ENCODE measurements at regions not wholly inside any gene's neighbourhood (a gene's known extent, or its start where the extent isn't known, plus 50 kb on each side); places are given as distances from the start of the nearest gene placed in this dataset.

- no peaks in the 10 kb centered on the region for H3K36me3 ChIP-seq (ENCODE audit: low read depth)
- no peak for TF ChIP-seq CTCF (IDR thresholded peaks at IDR 0.05; ENCODE audit: poor library complexity, severe bottlenecking)
- 0 out of 3 replicates have a peak, but pooled peaks have one; percentile 31 for ATAC-seq (ENCODE audit: low read depth)
- no peak overlapping the region for H3K4me3 ChIP-seq (ENCODE audit: severe bottlenecking)
- no peak for DNase-seq (ENCODE audit: low spot score)
- no peaks in the 10 kb centered on the region for H3K9me3 ChIP-seq (ENCODE audit: severe bottlenecking)
- no peak overlapping the region for H3K27ac ChIP-seq (ENCODE audit: poor library complexity, severe bottlenecking)
- no peaks in the 10 kb centered on the region for H3K27me3 ChIP-seq (ENCODE audit: insufficient read depth, poor library complexity, severe bottlenecking)
- H3K4me1 ChIP-seq (ENCODE audit: insufficient read depth, poor library complexity, severe bottlenecking) = no peaks in the 10 kb centered on the region
Measured at GRCh38 chr13:94917824-94918223, 205.5 kb upstream of the SOX21 start.

- DNase-seq (ENCODE audit: low spot score) (no peak), ATAC-seq (ENCODE audit: low read depth) (no peak)
- Histone ChIP-seq H3K27me3 (ENCODE audit: insufficient read depth, poor library complexity, severe bottlenecking) (peaks cover 9% of the 10 kb centered on the region), H3K27ac (ENCODE audit: poor library complexity, severe bottlenecking) (no peak overlapping the region), H3K36me3 (ENCODE audit: low read depth) (no peaks in the 10 kb centered on the region), H3K4me1 (ENCODE audit: insufficient read depth, poor library complexity, severe bottlenecking) (no peaks in the 10 kb centered on the region), H3K9me3 (ENCODE audit: severe bottlenecking) (no peaks in the 10 kb centered on the region), H3K4me3 (ENCODE audit: severe bottlenecking) (no peak overlapping the region)
- no peak for TF ChIP-seq CTCF (IDR thresholded peaks at IDR 0.05; ENCODE audit: poor library complexity, severe bottlenecking)
Measured at GRCh38 chr13:94914895-94915294, 202.6 kb upstream of the SOX21 start.

DNA sequence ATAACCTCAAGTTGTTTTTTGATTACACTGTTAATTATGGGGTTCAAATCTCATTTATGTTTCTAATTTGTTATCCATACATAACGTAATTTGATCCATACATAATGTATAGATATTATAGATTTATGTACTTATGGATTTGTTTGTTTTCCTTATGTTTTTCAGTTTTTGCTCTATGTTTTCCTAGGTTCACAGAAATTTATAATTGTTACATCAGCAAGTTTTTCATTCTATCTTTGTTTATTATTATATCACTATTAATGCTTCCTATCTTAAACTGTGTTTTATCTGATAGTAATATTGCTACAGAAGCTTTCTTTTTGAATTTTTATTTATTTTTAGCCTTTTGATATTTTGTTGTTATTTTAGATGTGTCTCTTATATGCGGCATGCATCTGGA, 194.3 kb upstream of the SOX21 start:
- TF ChIP-seq CTCF (IDR thresholded peaks at IDR 0.05; ENCODE audit: poor library complexity, severe bottlenecking) = no peak

GRCh38 chr13:94902722-94903407, 190.5 kb upstream of the SOX21 start:
- no peak for DNase-seq (ENCODE audit: low spot score)
- Histone ChIP-seq H3K27me3 (ENCODE audit: insufficient read depth, poor library complexity, severe bottlenecking) (no peaks in the 10 kb centered on the region), H3K9me3 (ENCODE audit: severe bottlenecking) (no peaks in the 10 kb centered on the region), H3K4me3 (ENCODE audit: severe bottlenecking) (no peak overlapping the region), H3K4me1 (ENCODE audit: insufficient read depth, poor library complexity, severe bottlenecking) (no peaks in the 10 kb centered on the region), H3K27ac (ENCODE audit: poor library complexity, severe bottlenecking) (no peak overlapping the region), H3K36me3 (ENCODE audit: low read depth) (no peaks in the 10 kb centered on the region)
- TF ChIP-seq CTCF (IDR thresholded peaks at IDR 0.05; ENCODE audit: poor library complexity, severe bottlenecking) = no peak
- ATAC-seq (ENCODE audit: low read depth) = no peak

More for the DNA sequence above, 194.3 kb upstream of the SOX21 start:
- DNase-seq (ENCODE audit: low spot score) = no peak
- H3K27ac ChIP-seq (ENCODE audit: poor library complexity, severe bottlenecking) = no peak overlapping the region
- peaks cover 9% of the 10 kb centered on the region for H3K27me3 ChIP-seq (ENCODE audit: insufficient read depth, poor library complexity, severe bottlenecking)
- H3K36me3 ChIP-seq (ENCODE audit: low read depth) = no peaks in the 10 kb centered on the region
- ATAC-seq (ENCODE audit: low read depth) = no peak
- no peaks in the 10 kb centered on the region for H3K4me1 ChIP-seq (ENCODE audit: insufficient read depth, poor library complexity, severe bottlenecking)
- H3K4me3 ChIP-seq (ENCODE audit: severe bottlenecking) = no peak overlapping the region
- H3K9me3 ChIP-seq (ENCODE audit: severe bottlenecking) = no peaks in the 10 kb centered on the region

- DNase-seq (ENCODE audit: low spot score) (no peak), ATAC-seq (ENCODE audit: low read depth) (no peak)
- no peak for TF ChIP-seq CTCF (IDR thresholded peaks at IDR 0.05; ENCODE audit: poor library complexity, severe bottlenecking)
- H3K36me3 ChIP-seq (ENCODE audit: low read depth) = no peaks in the 10 kb centered on the region
- no peak overlapping the region for H3K4me3 ChIP-seq (ENCODE audit: severe bottlenecking)
- H3K9me3 ChIP-seq (ENCODE audit: severe bottlenecking) = no peaks in the 10 kb centered on the region
- H3K27me3 ChIP-seq (ENCODE audit: insufficient read depth, poor library complexity, severe bottlenecking) = no peaks in the 10 kb centered on the region
- H3K4me1 ChIP-seq (ENCODE audit: insufficient read depth, poor library complexity, severe bottlenecking) = no peaks in the 10 kb centered on the region
- H3K27ac ChIP-seq (ENCODE audit: poor library complexity, severe bottlenecking) = no peak overlapping the region
Measured at GRCh38 chr13:94901070-94901469, 188.7 kb upstream of the SOX21 start.
